Epithelial cell of prostate (primary cell): ENCODE measurements at regions not wholly inside any gene's neighbourhood (a gene's known extent, or its start where the extent isn't known, plus 50 kb on each side); places are given as distances from the start of the nearest gene placed in this dataset.

Experiments
- DNase-seq: peaks from one replicate; pipeline ENCODE4 v3.0.0-alpha.2; 2011; ENCODE audit warnings: low read depth, low spot score
- H3K27ac ChIP-seq: fragments of 450-650 bp; 2 replicates; pipeline ENCODE4 v1.5.1; 2017; ENCODE audit warnings: mild to moderate bottlenecking

GRCh38 chr5:4145511-4145910, 549.9 kb downstream of the IRX1 start:
- DNase-seq: no peak
- H3K27ac ChIP-seq: no peak overlapping the region

GRCh38 chr5:4148009-4148408, 552.4 kb downstream of the IRX1 start:
- no peak overlapping the region for H3K27ac ChIP-seq
- no peak for DNase-seq

GRCh38 chr5:4150067-4150466, 554.4 kb downstream of the IRX1 start:
- no peak for DNase-seq
- no peak overlapping the region for H3K27ac ChIP-seq

- DNase-seq: no peak
Observed at GRCh38 chr5:4156153-4156552, 560.5 kb downstream of the IRX1 start.

GRCh38 chr5:4156889-4157288, 561.3 kb downstream of the IRX1 start:
- H3K27ac ChIP-seq: no peak overlapping the region
- no peak for DNase-seq

More at GRCh38 chr5:4156153-4156552, 560.5 kb downstream of the IRX1 start:
- no peak overlapping the region for H3K27ac ChIP-seq

- no peak overlapping the region for H3K27ac ChIP-seq
- no peak for DNase-seq
Observed at GRCh38 chr5:4158750-4159447, 563.3 kb downstream of the IRX1 start.

GRCh38 chr5:4159681-4160080, 564.0 kb downstream of the IRX1 start:
- no peak for DNase-seq
- H3K27ac ChIP-seq: no peak overlapping the region

- H3K27ac ChIP-seq: no peak overlapping the region
- no peak for DNase-seq
Observed at GRCh38 chr5:4164167-4164566, 568.5 kb downstream of the IRX1 start.

GRCh38 chr5:4180703-4181102, 585.1 kb downstream of the IRX1 start:
- H3K27ac ChIP-seq: no peak overlapping the region
- no peak for DNase-seq

GRCh38 chr5:4182144-4182543, 586.5 kb downstream of the IRX1 start:
- no peak for DNase-seq
- no peak overlapping the region for H3K27ac ChIP-seq

- DNase-seq: no peak
- no peak overlapping the region for H3K27ac ChIP-seq
Observed at GRCh38 chr5:4185127-4185526, 589.5 kb downstream of the IRX1 start.

- H3K27ac ChIP-seq: no peak overlapping the region
- DNase-seq: no peak
Observed at GRCh38 chr5:4188704-4189103, 593.1 kb downstream of the IRX1 start.

GRCh38 chr5:4189317-4189716, 593.7 kb downstream of the IRX1 start:
- no peak for DNase-seq
- no peak overlapping the region for H3K27ac ChIP-seq

GRCh38 chr5:4191041-4191440, 595.4 kb downstream of the IRX1 start:
- H3K27ac ChIP-seq: no peak overlapping the region
- DNase-seq: no peak

GRCh38 chr5:4191703-4192102, 596.1 kb downstream of the IRX1 start:
- H3K27ac ChIP-seq: no peak overlapping the region
- no peak for DNase-seq

GRCh38 chr5:4192111-4192510, 596.5 kb downstream of the IRX1 start:
- DNase-seq: no peak
- no peak overlapping the region for H3K27ac ChIP-seq

- no peak for DNase-seq
- H3K27ac ChIP-seq: no peak overlapping the region
Observed at GRCh38 chr5:4196744-4197143, 601.1 kb downstream of the IRX1 start.

- no peak for DNase-seq
- H3K27ac ChIP-seq: no peak overlapping the region
Observed at GRCh38 chr5:4197151-4197550, 601.5 kb downstream of the IRX1 start.

GRCh38 chr5:4198461-4198860, 602.8 kb downstream of the IRX1 start:
- DNase-seq: no peak
- H3K27ac ChIP-seq: no peak overlapping the region

- no peak for DNase-seq
- H3K27ac ChIP-seq: no peak overlapping the region
Observed at GRCh38 chr5:4199049-4199841, 603.6 kb downstream of the IRX1 start.

- H3K27ac ChIP-seq: no peak overlapping the region
- no peak for DNase-seq
Observed at GRCh38 chr5:4203146-4203545, 607.5 kb downstream of the IRX1 start.
